HFFc6 (cell line): ENCODE measurements at regions not wholly inside any gene's neighbourhood (a gene's known extent, or its start where the extent isn't known, plus 50 kb on each side); places are given as distances from the start of the nearest gene placed in this dataset.

ENCODE experiments used
- DNase-seq: peaks from one replicate; pipeline ENCODE4 v3.0.0-alpha.2; 2018
- H3K27ac Mint-ChIP-seq: 2 replicates; pipeline ENCODE4 v1.8.0; 2020; ENCODE audit warnings: mild to moderate bottlenecking, mixed read lengths
- H3K27me3 Mint-ChIP-seq: 2 replicates; pipeline ENCODE4 v1.8.0; 2021; ENCODE audit warnings: mild to moderate bottlenecking, moderate library complexity, mixed read lengths; ENCODE audit not compliant: insufficient read depth
- H3K36me3 Mint-ChIP-seq: 2 replicates; pipeline ENCODE4 v1.8.0; 2021; ENCODE audit warnings: low read depth, mixed read lengths
- H3K4me1 Mint-ChIP-seq: 2 replicates; pipeline ENCODE4 v1.8.0; 2020; ENCODE audit warnings: low read depth, mixed read lengths
- H3K4me3 Mint-ChIP-seq: 2 replicates; pipeline ENCODE4 v1.8.0; 2020; ENCODE audit warnings: mild to moderate bottlenecking, moderate library complexity, mixed read lengths
- H3K9me3 Mint-ChIP-seq: 2 replicates; pipeline ENCODE4 v1.8.0; 2020; ENCODE audit warnings: mild to moderate bottlenecking, mixed read lengths
- TF ChIP-seq, protein P1 (sequence below): fragments of 200-600 bp; sonication (generic); IDR thresholded peaks from 2 replicates; pipeline ENCODE4 v1.5.0; 2021; ENCODE audit warnings: antibody characterized with exemption, mild to moderate bottlenecking

DNA sequence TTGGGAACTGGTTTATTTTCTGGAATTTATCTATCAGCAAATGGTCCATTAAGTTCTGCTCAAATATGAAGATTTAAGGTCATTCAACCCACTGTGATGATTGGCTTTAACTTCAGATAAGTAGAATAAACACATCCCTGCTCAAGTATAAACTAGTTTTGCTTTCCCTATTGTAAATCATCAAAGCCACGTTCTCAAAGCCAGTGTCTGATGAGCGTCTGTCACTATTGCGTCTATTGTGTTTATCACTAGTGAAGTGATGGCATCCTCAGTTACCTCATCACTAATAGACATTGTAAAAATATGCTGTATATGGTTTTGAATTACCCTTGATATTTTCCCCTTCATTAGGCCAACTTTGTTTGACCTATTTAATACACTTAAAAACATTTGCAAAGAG is 351.3 kb downstream of the BCAT1 start:
- peaks cover 6% of the 10 kb centered on the region for H3K27me3 Mint-ChIP-seq

DNA sequence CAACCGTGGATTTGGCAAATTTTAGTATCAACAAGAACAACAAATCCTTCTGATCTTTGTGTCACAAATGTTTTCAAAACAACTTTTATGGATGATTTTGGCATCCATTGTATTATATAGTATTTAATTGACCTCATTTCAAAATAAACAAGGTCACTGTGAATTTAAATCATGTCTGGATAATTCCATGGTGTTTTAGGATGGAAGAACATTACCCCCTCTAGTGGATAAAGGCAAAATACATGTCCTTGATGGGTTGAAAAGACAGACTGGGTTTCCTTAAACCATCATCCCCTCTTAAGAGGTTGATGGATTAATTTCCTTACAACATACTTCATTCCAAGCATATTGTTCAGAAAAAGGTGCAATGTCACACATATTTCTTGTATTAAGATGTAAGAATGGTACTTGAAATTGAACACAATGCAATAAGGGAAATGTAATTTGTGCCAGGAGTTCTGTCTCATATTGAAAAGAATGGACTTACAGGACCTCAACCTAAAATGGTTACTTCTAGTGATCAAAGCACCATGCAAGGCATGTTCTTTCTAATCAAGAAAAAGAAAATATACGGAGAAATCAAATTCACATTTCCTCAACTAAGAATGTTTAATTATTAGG is 352.0 kb downstream of the BCAT1 start:
- no peaks in the 10 kb centered on the region for H3K36me3 Mint-ChIP-seq

More for the DNA sequence above, 351.3 kb downstream of the BCAT1 start:
- no peaks in the 10 kb centered on the region for H3K9me3 Mint-ChIP-seq
- H3K4me3 Mint-ChIP-seq: no peak overlapping the region
- H3K4me1 Mint-ChIP-seq: peaks cover 15% of the 10 kb centered on the region
- no peak for DNase-seq
- H3K27ac Mint-ChIP-seq: no peak overlapping the region
- TF ChIP-seq, protein P1, sequence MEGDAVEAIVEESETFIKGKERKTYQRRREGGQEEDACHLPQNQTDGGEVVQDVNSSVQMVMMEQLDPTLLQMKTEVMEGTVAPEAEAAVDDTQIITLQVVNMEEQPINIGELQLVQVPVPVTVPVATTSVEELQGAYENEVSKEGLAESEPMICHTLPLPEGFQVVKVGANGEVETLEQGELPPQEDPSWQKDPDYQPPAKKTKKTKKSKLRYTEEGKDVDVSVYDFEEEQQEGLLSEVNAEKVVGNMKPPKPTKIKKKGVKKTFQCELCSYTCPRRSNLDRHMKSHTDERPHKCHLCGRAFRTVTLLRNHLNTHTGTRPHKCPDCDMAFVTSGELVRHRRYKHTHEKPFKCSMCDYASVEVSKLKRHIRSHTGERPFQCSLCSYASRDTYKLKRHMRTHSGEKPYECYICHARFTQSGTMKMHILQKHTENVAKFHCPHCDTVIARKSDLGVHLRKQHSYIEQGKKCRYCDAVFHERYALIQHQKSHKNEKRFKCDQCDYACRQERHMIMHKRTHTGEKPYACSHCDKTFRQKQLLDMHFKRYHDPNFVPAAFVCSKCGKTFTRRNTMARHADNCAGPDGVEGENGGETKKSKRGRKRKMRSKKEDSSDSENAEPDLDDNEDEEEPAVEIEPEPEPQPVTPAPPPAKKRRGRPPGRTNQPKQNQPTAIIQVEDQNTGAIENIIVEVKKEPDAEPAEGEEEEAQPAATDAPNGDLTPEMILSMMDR: no peak
- H3K36me3 Mint-ChIP-seq: no peaks in the 10 kb centered on the region

DNA sequence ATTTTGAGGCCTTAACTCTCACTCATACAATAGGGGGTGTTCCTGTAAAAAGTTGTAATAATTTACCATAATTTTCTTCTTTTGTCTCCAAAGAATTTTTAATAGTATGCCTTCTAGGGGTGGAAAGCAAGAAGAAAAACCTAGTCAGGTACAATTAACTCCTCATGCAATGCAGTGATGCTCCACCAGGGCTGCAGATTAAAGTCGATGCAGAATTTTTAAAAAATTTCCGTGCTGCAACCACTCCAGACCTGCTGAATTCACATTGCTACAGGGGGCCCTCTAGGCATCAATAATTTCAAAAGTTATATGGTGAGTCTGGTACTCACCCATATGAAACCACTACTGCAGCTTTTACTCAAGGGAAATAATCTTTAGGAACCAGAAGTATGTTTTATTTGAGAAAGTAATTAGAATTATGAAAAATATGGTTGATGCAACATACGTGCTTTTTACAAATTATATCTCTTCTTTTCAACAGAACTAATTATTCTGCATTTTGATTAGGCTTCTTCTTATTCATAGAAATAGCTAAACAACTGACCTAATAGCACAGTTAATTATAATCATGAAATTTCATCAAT is 353.2 kb downstream of the BCAT1 start:
- peaks cover 17% of the 10 kb centered on the region for H3K27me3 Mint-ChIP-seq
- no peak overlapping the region for H3K4me3 Mint-ChIP-seq
- TF ChIP-seq, protein P1: peak; percentile 66
- no peak overlapping the region for H3K27ac Mint-ChIP-seq
- DNase-seq: no peak
- no peaks in the 10 kb centered on the region for H3K36me3 Mint-ChIP-seq
- no peaks in the 10 kb centered on the region for H3K9me3 Mint-ChIP-seq
- H3K4me1 Mint-ChIP-seq: peaks cover 9% of the 10 kb centered on the region

More for the DNA sequence above, 352.0 kb downstream of the BCAT1 start:
- peak; percentile 10 for DNase-seq
- no peak overlapping the region for H3K27ac Mint-ChIP-seq
- peaks cover 15% of the 10 kb centered on the region for H3K4me1 Mint-ChIP-seq
- H3K9me3 Mint-ChIP-seq: no peaks in the 10 kb centered on the region
- no peak overlapping the region for H3K4me3 Mint-ChIP-seq
- H3K27me3 Mint-ChIP-seq: peaks cover 8% of the 10 kb centered on the region
- TF ChIP-seq, protein P1: peak; percentile 84

DNA sequence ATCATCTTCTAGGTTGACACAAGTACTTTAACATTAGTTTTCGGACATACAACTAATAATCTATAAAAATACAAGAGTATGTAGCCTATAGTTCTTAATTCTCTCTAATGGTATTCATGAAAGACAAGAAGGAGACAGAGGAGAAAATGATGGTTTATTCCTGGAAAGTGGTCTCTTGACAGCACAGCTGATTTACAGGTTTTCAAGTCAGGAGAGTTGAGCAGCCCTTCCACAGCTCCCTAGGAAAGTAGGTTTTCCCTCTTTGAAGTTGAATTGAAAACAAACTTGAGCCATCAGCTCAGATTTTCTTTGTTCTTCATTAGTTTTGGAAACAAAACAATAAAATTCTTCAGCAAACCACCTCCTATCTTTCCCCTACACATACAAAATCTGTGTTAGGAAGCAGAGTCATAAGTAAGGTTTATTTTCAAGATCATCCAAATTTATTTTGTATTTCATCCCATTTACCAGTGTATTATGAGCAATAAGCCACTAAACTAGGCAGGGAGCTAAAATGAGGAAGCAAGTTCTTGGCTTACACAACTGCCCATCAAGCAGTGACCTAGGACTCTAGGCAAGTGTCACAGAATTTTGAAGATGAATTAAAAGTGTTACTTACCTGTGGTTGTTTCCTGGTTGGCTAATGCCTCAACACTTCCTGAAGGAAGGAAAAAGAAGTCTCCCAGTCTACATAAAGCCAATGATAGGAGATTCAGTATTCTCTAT is 357.0 kb downstream of the BCAT1 start:
- Mint-ChIP-seq H3K4me3 (no peak overlapping the region), H3K9me3 (no peaks in the 10 kb centered on the region), H3K36me3 (no peaks in the 10 kb centered on the region), H3K4me1 (no peaks in the 10 kb centered on the region), H3K27ac (no peak overlapping the region), H3K27me3 (peaks cover 19% of the 10 kb centered on the region)
- TF ChIP-seq, protein P1: no peak
- DNase-seq: no peak

DNA sequence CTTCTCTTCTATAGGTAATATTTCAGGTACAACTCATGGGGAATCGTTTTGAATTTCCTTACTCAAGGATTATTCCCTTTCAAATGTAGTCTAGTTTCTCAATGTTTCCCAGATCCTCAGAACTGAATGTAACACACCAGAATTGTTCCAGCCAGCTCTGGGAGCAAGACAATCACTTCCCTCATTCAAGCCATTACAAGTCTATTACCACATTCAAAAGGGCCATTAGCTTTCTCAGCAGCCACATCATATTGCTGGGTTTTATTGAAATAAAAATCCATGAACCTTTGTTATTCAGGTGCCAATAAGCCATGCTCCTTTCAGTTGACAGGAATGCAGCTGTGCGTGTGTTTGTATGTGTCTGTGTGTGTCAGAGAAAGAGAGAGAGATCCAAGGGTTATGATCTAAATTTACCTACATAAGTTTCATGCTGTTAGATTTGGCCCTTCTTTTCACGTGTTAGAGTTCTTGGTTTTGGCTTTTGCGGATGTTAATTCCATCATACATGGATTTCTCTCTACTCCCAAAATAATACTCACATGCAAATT is 357.7 kb downstream of the BCAT1 start:
- Mint-ChIP-seq H3K36me3 (no peaks in the 10 kb centered on the region), H3K4me3 (no peak overlapping the region), H3K9me3 (no peaks in the 10 kb centered on the region), H3K27ac (no peak overlapping the region), H3K4me1 (no peaks in the 10 kb centered on the region), H3K27me3 (peaks cover 19% of the 10 kb centered on the region)
- TF ChIP-seq, protein P1: no peak
- DNase-seq: no peak
